ENCODE measurements at regions not wholly inside any gene's neighbourhood (a gene's known extent, or its start where the extent isn't known, plus 50 kb on each side); places are given as distances from the start of the nearest gene placed in this dataset.

GRCh38 chr6:43986177-43986825 is 141.0 kb downstream of the MRPL14 start (continued):
- peak; percentile 94 for TF ChIP-seq TCF3 (CRISPR knock-in tag; IDR thresholded peaks at IDR 0.05)
- TF ChIP-seq HNRNPH1 (optimal IDR thresholded peaks at IDR 0.05; ENCODE audit: low read depth, low read length): no peak
- TF ChIP-seq NR3C1 (CRISPR knock-in tag; IDR thresholded peaks at IDR 0.05): no peak
- no peak for TF ChIP-seq JUND (IDR thresholded peaks at IDR 0.05; ENCODE audit: borderline replicate concordance, low read depth, low read length)
- peak; percentile 12; the same call in 1 of the 3 replicates for TF ChIP-seq JUND (tag; IDR thresholded peaks at IDR 0.05; ENCODE audit: borderline replicate concordance, low read depth, low read length)
- no peak for TF ChIP-seq ZNF512 (tag; IDR thresholded peaks at IDR 0.05)
- no peak for TF ChIP-seq ELF1 (tag; IDR thresholded peaks at IDR 0.05)
- no peak for TF ChIP-seq MEF2D (tag; conservative IDR thresholded peaks at IDR 0.05; ENCODE audit: low read depth)
- peak; percentile 54; the same call in 1 of the 2 replicates for TF ChIP-seq CC2D1A (IDR thresholded peaks at IDR 0.05)
- no peak for TF ChIP-seq ZKSCAN3 (CRISPR knock-in tag; IDR thresholded peaks at IDR 0.05)
- TF ChIP-seq U2AF2 (optimal IDR thresholded peaks at IDR 0.05; ENCODE audit: low read depth, low read length): no peak
- no peak for TF ChIP-seq ARID2 (IDR thresholded peaks at IDR 0.05)
- no peak for TF ChIP-seq ZNF707 (CRISPR knock-in tag; conservative IDR thresholded peaks at IDR 0.05)
- no peak for TF ChIP-seq KAT2B (IDR thresholded peaks at IDR 0.05; ENCODE audit: low read depth, low read length)
- TF ChIP-seq OTX1 (CRISPR knock-in tag; IDR thresholded peaks at IDR 0.05): no peak
- no peak for TF ChIP-seq ZNF444 (CRISPR knock-in tag; IDR thresholded peaks at IDR 0.05)
- peak; percentile 83 for TF ChIP-seq TAL1 (IDR thresholded peaks at IDR 0.05)
- TF ChIP-seq ATF4 (CRISPR knock-in tag; IDR thresholded peaks at IDR 0.05): no peak
- no peak for TF ChIP-seq ERF (CRISPR knock-in tag; IDR thresholded peaks at IDR 0.05)
- TF ChIP-seq RFX1 (IDR thresholded peaks at IDR 0.05): no peak
- no peak; the same call in 1 of the 2 replicates for TF ChIP-seq DMBX1 (CRISPR knock-in tag; IDR thresholded peaks at IDR 0.05; ENCODE audit: borderline replicate concordance)
- no peak for TF ChIP-seq DACH1 (IDR thresholded peaks at IDR 0.05; ENCODE audit: partially characterized antibody)
- TF ChIP-seq HDAC1 (IDR thresholded peaks at IDR 0.05): peak in 1 of 2 experiments; percentile 59; a peak in 2 of 4 replicates
- 0 out of 2 replicates have a peak, but pooled peaks have one; percentile 59 for TF ChIP-seq ZFP91 (CRISPR knock-in tag; IDR thresholded peaks at IDR 0.05)
- TF ChIP-seq POLR2AphosphoS2 (IDR thresholded peaks at IDR 0.05; ENCODE audit: low read length): no peak
- no peak for TF ChIP-seq TCF7 (IDR thresholded peaks at IDR 0.05; ENCODE audit: borderline replicate concordance)
- TF ChIP-seq SLC30A9 (CRISPR knock-in tag; IDR thresholded peaks at IDR 0.05): no peak
- TF ChIP-seq POLR2AphosphoS5 (IDR thresholded peaks at IDR 0.05; ENCODE audit: control insufficient read depth, insufficient read depth, low read depth, low read length): peak; percentile 81; the same call in 1 of the 2 replicates
- TF ChIP-seq SMAD1 (IDR thresholded peaks at IDR 0.05; ENCODE audit: low read depth, low read length, partially characterized antibody): peak; percentile 21

All from K562 (cell line).